GM23248 (cell line): ENCODE measurements at regions not wholly inside any gene's neighbourhood (a gene's known extent, or its start where the extent isn't known, plus 50 kb on each side); places are given as distances from the start of the nearest gene placed in this dataset.

Experiments
- DNase-seq: peaks from one replicate; pipeline ENCODE4 v3.0.0-alpha.2; 2015
- H2AFZ ChIP-seq: fragments of 200-600 bp; sonication (generic); 2 replicates; pipeline ENCODE4 v1.6.1; 2016; ENCODE audit warnings: antibody characterized with exemption
- H3F3A ChIP-seq: fragments of 200-600 bp; sonication (generic); 2 replicates; pipeline ENCODE4 v1.6.1; 2016; ENCODE audit warnings: mild to moderate bottlenecking, antibody characterized with exemption, mixed run types; ENCODE audit not compliant: insufficient read depth
- H3K27ac ChIP-seq: fragments of 200-600 bp; sonication (generic); 2 replicates; pipeline ENCODE4 v1.5.1; 2016; ENCODE audit warnings: mild to moderate bottlenecking
- H3K27me3 ChIP-seq: fragments of 200-600 bp; sonication (generic); replicated peaks from 2 replicates; pipeline ENCODE4 v1.6.1; 2016; ENCODE audit warnings: mild to moderate bottlenecking; ENCODE audit not compliant: insufficient read depth
- H3K36me3 ChIP-seq: fragments of 200-600 bp; sonication (generic); 2 replicates; pipeline ENCODE4 v1.6.1; 2016; ENCODE audit warnings: low read depth, mild to moderate bottlenecking
- H3K4me1 ChIP-seq: fragments of 200-600 bp; sonication (generic); 2 replicates; pipeline ENCODE4 v1.6.1; 2016; ENCODE audit warnings: mild to moderate bottlenecking; ENCODE audit not compliant: insufficient read depth
- H3K4me2 ChIP-seq: fragments of 200-600 bp; sonication (generic); one replicate; pipeline ENCODE4 v1.6.1; 2016; ENCODE audit warnings: mild to moderate bottlenecking; ENCODE audit not compliant: unreplicated experiment
- H3K4me3 ChIP-seq: fragments of 200-600 bp; sonication (generic); 2 replicates; pipeline ENCODE4 v1.5.1; 2016; ENCODE audit warnings: mild to moderate bottlenecking
- H3K79me2 ChIP-seq: fragments of 200-600 bp; sonication (generic); 2 replicates; pipeline ENCODE4 v1.6.1; 2016; ENCODE audit warnings: mild to moderate bottlenecking; ENCODE audit not compliant: insufficient read depth
- H3K9ac ChIP-seq: fragments of 200-600 bp; sonication (generic); 2 replicates; pipeline ENCODE4 v1.6.1; 2016; ENCODE audit warnings: mild to moderate bottlenecking
- H3K9me2 ChIP-seq: fragments of 200-600 bp; sonication (generic); 2 replicates; pipeline ENCODE4 v1.6.1; 2016; ENCODE audit warnings: mixed run types, mild to moderate bottlenecking, moderate library complexity; ENCODE audit not compliant: insufficient read depth
- H3K9me3 ChIP-seq: fragments of 200-600 bp; sonication (generic); one replicate; pipeline ENCODE4 v1.6.1; 2017; ENCODE audit warnings: low read depth
- H4K20me1 ChIP-seq: fragments of 200-600 bp; sonication (generic); 2 replicates; pipeline ENCODE4 v1.6.0; 2016; ENCODE audit not compliant: insufficient read depth
- EZH2 ChIP-seq: fragments of 200-600 bp; sonication (generic); IDR thresholded peaks from 2 replicates; pipeline ENCODE4 v1.6.1; 2018; ENCODE audit warnings: antibody characterized with exemption, mild to moderate bottlenecking; ENCODE audit not compliant: insufficient read depth, poor library complexity, severe bottlenecking
- EZH2phosphoT487 ChIP-seq: fragments of 200-600 bp; sonication (generic); IDR thresholded peaks from 2 replicates; pipeline ENCODE4 v1.6.1; 2018; ENCODE audit warnings: antibody characterized with exemption, moderate library complexity, mild to moderate bottlenecking, low read depth; ENCODE audit not compliant: insufficient read depth
- WGBS, 2 experiments: methylation state at CpG; one replicate each; pipeline ENCODE4 v1.1.6; 2015 to 2017; ENCODE audit warnings: low lambda C conversion rate in 2 of 2, low coverage in 1 of 2; ENCODE audit errors: missing lambda C conversion rate in 2 of 2; 5-methylcytosine and 5-hydroxymethylcytosine counted together
- in situ Hi-C: fragments of 300-500 bp; cut with MboI; formaldehyde crosslinking; loops from 2 replicates; pipeline ENCODE4 v1.15.0; 2020

DNA sequence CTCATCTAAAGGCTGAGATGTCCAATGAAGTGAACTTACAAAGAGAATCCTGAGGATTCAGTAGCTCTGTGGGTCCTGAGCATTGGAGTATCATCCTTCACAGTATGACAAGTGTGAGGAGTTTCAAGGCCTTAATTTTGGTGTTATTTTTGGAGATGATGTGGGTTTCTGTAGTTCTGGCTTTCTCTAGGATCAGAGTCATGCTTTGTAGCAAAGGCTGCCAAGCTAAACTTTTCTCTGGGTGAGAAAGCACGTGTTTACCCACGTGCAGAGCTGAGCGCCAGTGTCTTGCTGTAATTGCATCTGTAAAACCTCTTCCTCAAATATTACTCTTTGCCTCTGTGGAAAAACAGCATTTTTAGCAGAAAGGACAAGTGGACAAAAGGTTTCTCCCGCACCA lies 387.8 kb upstream of the LYPLAL1 start:
- Histone ChIP-seq H3K9me2 (no peaks in the 10 kb centered on the region), H3K36me3 (no peaks in the 10 kb centered on the region), H3K27ac (no peak overlapping the region), H2AFZ (no peak overlapping the region), H3K27me3 (no peaks in the 10 kb centered on the region), H3K4me3 (no peak overlapping the region), H3K4me1 (peaks cover 3% of the 10 kb centered on the region), H3K9me3 (no peaks in the 10 kb centered on the region), H3K79me2 (no peaks in the 10 kb centered on the region), H3K9ac (no peak overlapping the region), H3K4me2 (no peak overlapping the region), H3F3A (no peaks in the 10 kb centered on the region), H4K20me1 (no peaks in the 10 kb centered on the region)
- in situ Hi-C loops, result no loop called here
- TF ChIP-seq EZH2 (no peak), EZH2phosphoT487 (no peak)
- peak; percentile 62 for DNase-seq
- 19 to 24% methylated on average over 4 of the region's 4 CpGs for WGBS, 2 experiments

DNA sequence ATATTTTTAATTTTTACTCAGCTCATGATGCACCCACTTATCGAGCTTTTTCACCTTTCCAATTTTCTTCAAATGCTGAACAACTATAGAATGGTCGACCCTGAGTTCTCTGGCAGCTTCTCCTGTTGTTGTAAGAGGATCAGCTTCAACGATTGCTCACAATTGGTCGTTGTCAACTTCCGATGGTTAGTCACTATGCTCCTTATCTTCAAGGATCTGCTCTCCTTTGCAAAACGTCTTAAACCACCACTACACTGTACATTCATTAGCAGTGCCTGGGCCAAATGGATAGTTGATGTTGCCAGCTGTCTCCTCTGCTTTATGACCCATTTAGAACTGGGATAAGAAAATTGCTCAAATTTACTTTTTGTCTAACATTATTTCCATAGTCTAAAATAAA lies 385.9 kb upstream of the LYPLAL1 start:
- Histone ChIP-seq H3K4me2 (no peak overlapping the region), H3K27ac (no peak overlapping the region), H3K9me3 (no peaks in the 10 kb centered on the region), H3K36me3 (no peaks in the 10 kb centered on the region), H4K20me1 (no peaks in the 10 kb centered on the region), H3K9me2 (no peaks in the 10 kb centered on the region), H3K4me1 (peaks cover 3% of the 10 kb centered on the region), H3K4me3 (no peak overlapping the region), H3K9ac (no peak overlapping the region), H3K27me3 (no peaks in the 10 kb centered on the region), H2AFZ (no peak overlapping the region), H3F3A (no peaks in the 10 kb centered on the region), H3K79me2 (no peaks in the 10 kb centered on the region)
- 80 to 86% methylated on average over 6 of the region's 6 CpGs for WGBS, 2 experiments
- in situ Hi-C loops, result no loop called here
- DNase-seq, result no peak
- no peak for TF ChIP-seq EZH2phosphoT487
- no peak for TF ChIP-seq EZH2

DNA sequence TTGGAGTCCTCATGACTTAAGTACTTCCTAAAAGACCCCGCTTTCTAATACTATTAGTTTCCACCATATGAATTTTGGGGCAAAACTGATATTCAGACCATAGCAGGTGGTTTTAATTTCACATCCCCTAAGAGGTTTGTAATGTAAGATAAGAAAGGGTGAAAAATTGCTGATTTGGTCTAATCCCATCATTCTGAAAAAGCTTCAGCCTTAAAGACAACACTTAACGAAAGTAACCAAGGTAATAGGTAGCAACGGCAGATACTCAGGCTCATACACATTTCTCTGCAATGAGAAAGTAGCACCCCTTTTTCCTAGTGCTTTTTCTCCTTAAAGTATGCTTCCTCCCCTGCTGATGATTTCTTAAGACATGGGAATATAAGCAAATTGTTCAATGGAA lies 376.9 kb upstream of the LYPLAL1 start:
- in situ Hi-C loops, result no loop called here
- 88 to 89% methylated on average over 3 of the region's 3 CpGs for WGBS, 2 experiments
- H3K9me2 ChIP-seq, result no peaks in the 10 kb centered on the region
- no peak overlapping the region for H3K9ac ChIP-seq
- no peak overlapping the region for H2AFZ ChIP-seq
- no peak for DNase-seq
- H3K9me3 ChIP-seq, result no peaks in the 10 kb centered on the region
- H3K79me2 ChIP-seq, result no peaks in the 10 kb centered on the region
- TF ChIP-seq EZH2phosphoT487 (no peak), EZH2 (no peak)
- no peaks in the 10 kb centered on the region for H3K27me3 ChIP-seq
- no peaks in the 10 kb centered on the region for H4K20me1 ChIP-seq
- no peak overlapping the region for H3K27ac ChIP-seq
- no peak overlapping the region for H3K4me3 ChIP-seq
- no peaks in the 10 kb centered on the region for H3K36me3 ChIP-seq
- H3K4me1 ChIP-seq, result no peaks in the 10 kb centered on the region
- no peaks in the 10 kb centered on the region for H3F3A ChIP-seq
- no peak overlapping the region for H3K4me2 ChIP-seq

DNA sequence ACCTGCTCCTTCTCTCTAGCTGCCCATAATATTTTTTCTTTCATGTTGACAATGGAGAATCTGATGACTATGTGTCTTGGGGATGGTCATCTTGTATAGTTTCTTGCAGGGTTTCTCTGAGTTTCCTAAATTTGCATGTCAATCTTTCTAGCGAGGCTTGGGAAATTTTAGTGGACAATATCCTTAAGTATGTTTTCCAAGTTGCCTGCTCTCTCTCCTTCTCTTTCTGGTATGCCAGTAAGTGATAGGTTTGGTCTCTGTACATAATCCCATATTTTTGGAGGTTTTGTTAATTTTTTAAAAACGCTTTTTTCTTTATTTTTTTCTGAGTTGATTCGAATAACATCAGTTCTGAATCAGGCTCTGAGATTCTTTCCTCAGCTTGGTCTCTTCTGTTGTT lies 370.9 kb upstream of the LYPLAL1 start:
- Histone ChIP-seq H3K4me3 (no peak overlapping the region), H3K27ac (no peak overlapping the region), H4K20me1 (no peaks in the 10 kb centered on the region), H3F3A (peaks cover 13% of the 10 kb centered on the region), H3K9me3 (no peaks in the 10 kb centered on the region), H3K4me1 (peaks cover 15% of the 10 kb centered on the region), H2AFZ (no peak overlapping the region), H3K79me2 (no peaks in the 10 kb centered on the region), H3K4me2 (no peak overlapping the region), H3K27me3 (no peaks in the 10 kb centered on the region), H3K9me2 (no peaks in the 10 kb centered on the region), H3K9ac (no peak overlapping the region), H3K36me3 (no peaks in the 10 kb centered on the region)
- DNase-seq, result no peak
- no peak for TF ChIP-seq EZH2phosphoT487
- 89 to 90% methylated on average over 3 of the region's 3 CpGs for WGBS, 2 experiments
- in situ Hi-C loops, result no loop called here

DNA sequence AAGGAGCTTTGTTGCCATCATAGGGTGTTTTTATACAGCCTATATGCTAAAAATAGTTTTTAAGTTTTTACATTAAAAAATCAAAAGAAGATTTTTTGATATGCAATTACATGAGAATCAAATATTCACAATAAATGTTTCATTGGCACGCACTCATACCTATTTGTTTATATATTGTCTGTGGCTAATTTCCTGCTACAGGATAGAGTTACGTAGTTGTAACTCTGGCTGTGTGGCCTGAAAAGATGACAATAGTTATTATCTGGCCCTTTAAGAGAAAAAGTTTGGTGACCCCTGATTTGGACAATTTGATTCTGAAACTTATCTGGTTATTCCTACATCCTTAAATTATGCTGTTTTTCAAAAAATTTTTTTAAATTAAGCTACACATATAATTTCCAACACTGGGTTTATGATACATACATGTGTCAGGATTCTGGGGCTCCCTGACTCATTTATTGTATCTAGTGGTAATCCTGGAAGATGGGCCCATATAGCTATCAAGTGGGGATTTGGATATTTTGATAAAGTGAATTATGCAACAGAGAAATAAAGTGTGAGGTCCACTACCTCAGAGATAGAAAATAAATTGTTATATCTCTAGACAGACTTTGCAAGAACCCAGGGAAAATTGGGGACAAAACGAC lies 370.2 kb upstream of the LYPLAL1 start:
- peaks cover 15% of the 10 kb centered on the region for H3K4me1 ChIP-seq
- WGBS, 2 experiments, result 75 to 76% methylated on average over 3 of the region's 3 CpGs
- no peaks in the 10 kb centered on the region for H4K20me1 ChIP-seq
- H3K79me2 ChIP-seq, result no peaks in the 10 kb centered on the region
- H3F3A ChIP-seq, result peaks cover 13% of the 10 kb centered on the region
- no peaks in the 10 kb centered on the region for H3K9me3 ChIP-seq
- peak overlapping the region; percentile 9; the same call in 1 of the 2 replicates for H3K27ac ChIP-seq
- DNase-seq, result peak; percentile 10
- H3K9ac ChIP-seq, result no peak overlapping the region
- no peak overlapping the region for H3K4me3 ChIP-seq
- no peaks in the 10 kb centered on the region for H3K9me2 ChIP-seq
- TF ChIP-seq EZH2 (no peak), EZH2phosphoT487 (no peak)
- no peaks in the 10 kb centered on the region for H3K27me3 ChIP-seq
- H2AFZ ChIP-seq, result no peak overlapping the region
- in situ Hi-C loops, result no loop called here
- H3K4me2 ChIP-seq, result peak overlapping the region; percentile 27
- H3K36me3 ChIP-seq, result no peaks in the 10 kb centered on the region
